HUES64 (cell line): ENCODE measurements at regions not wholly inside any gene's neighbourhood (a gene's known extent, or its start where the extent isn't known, plus 50 kb on each side); places are given as distances from the start of the nearest gene placed in this dataset.
"Not testable (repeated sequence)": the region's sequence is repeated elsewhere in the genome, so short reads cannot be mapped to it uniquely, and the experiment has no call there.

Source experiments
- H3K27ac ChIP-seq: 2 replicates; pipeline ENCODE4 v1.7.0; 2013; ENCODE audit warnings: low read depth, low read length, inconsistent platforms
- H3K27me3 ChIP-seq: 2 replicates; pipeline ENCODE4 v1.6.1; 2013; ENCODE audit warnings: mild to moderate bottlenecking, low read length; ENCODE audit not compliant: insufficient read depth
- H3K36me3 ChIP-seq: 2 replicates; pipeline ENCODE4 v1.6.1; 2013; ENCODE audit warnings: mild to moderate bottlenecking, low read length; ENCODE audit not compliant: insufficient read depth
- H3K4me1 ChIP-seq: 2 replicates; pipeline ENCODE4 v1.6.1; 2013; ENCODE audit warnings: mild to moderate bottlenecking, low read length, moderate library complexity; ENCODE audit not compliant: insufficient read depth
- H3K4me3 ChIP-seq: 2 replicates; pipeline ENCODE4 v1.5.1; 2013; ENCODE audit warnings: mild to moderate bottlenecking, low read length, moderate library complexity
- H3K9ac ChIP-seq: 2 replicates; pipeline ENCODE4 v1.6.1; 2013; ENCODE audit warnings: mild to moderate bottlenecking, low read depth, low read length
- H3K9me3 ChIP-seq: 2 replicates; pipeline ENCODE4 v1.6.1; 2013; ENCODE audit warnings: low read depth, low read length; ENCODE audit not compliant: insufficient read depth
- WGBS: fragments of 150-250, 120-280 bp; methylation state at CpG from one replicate; pipeline ENCODE4 v1.1.7; 2013; ENCODE audit warnings: missing lambda C conversion rate; 5-methylcytosine and 5-hydroxymethylcytosine counted together

- WGBS = 100% methylated on average over 1 of the region's 2 CpGs
- Histone ChIP-seq H3K27ac (no peak overlapping the region), H3K27me3 (no peaks in the 10 kb centered on the region), H3K36me3 (no peaks in the 10 kb centered on the region), H3K9me3 (no peaks in the 10 kb centered on the region), H3K4me1 (no peaks in the 10 kb centered on the region), H3K9ac (no peak overlapping the region), H3K4me3 (no peak overlapping the region)
These were observed 468.2 kb downstream of the PLOD2 start for GRCh38 chr3:145692751-145693150.

DNA sequence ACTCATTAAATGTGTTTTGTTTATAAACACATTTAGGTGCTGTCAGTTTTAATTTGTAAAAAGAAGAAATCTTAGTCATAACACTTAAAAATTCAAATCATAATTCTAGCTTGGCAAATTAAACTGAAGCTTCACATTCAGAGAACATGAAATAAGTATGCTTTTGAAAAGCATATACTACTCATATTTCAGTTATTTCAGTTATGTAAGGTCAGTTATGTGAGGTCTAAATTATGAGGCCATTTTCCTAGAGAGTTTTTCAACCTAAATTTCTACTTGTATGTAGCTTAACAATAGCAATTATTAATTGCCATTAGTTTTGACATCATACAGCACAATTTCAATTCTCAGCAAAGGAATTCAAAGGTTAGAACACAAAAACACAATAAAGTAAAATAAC lies 465.0 kb downstream of the PLOD2 start:
- Histone ChIP-seq H3K36me3 (no peaks in the 10 kb centered on the region), H3K9ac (no peak overlapping the region), H3K27me3 (no peaks in the 10 kb centered on the region), H3K27ac (no peak overlapping the region), H3K4me3 (no peak overlapping the region), H3K4me1 (no peaks in the 10 kb centered on the region), H3K9me3 (no peaks in the 10 kb centered on the region)

- no peaks in the 10 kb centered on the region for H3K4me1 ChIP-seq
- WGBS = 95% methylated on average over 7 of the region's 7 CpGs
- no peaks in the 10 kb centered on the region for H3K9me3 ChIP-seq
These were observed 462.7 kb downstream of the PLOD2 start for GRCh38 chr3:145698250-145698649.

GRCh38 chr3:145698749-145699148 lies 462.2 kb downstream of the PLOD2 start:
- H3K27me3 ChIP-seq = no peaks in the 10 kb centered on the region
- H3K4me3 ChIP-seq = no peak overlapping the region
- no peaks in the 10 kb centered on the region for H3K4me1 ChIP-seq
- H3K9me3 ChIP-seq = no peaks in the 10 kb centered on the region
- H3K36me3 ChIP-seq = no peaks in the 10 kb centered on the region
- H3K27ac ChIP-seq = no peak overlapping the region
- H3K9ac ChIP-seq = no peak overlapping the region

More at GRCh38 chr3:145698250-145698649, 462.7 kb downstream of the PLOD2 start:
- no peaks in the 10 kb centered on the region for H3K27me3 ChIP-seq
- no peak overlapping the region for H3K9ac ChIP-seq
- H3K36me3 ChIP-seq = no peaks in the 10 kb centered on the region
- no peak overlapping the region for H3K27ac ChIP-seq
- no peak overlapping the region for H3K4me3 ChIP-seq

DNA sequence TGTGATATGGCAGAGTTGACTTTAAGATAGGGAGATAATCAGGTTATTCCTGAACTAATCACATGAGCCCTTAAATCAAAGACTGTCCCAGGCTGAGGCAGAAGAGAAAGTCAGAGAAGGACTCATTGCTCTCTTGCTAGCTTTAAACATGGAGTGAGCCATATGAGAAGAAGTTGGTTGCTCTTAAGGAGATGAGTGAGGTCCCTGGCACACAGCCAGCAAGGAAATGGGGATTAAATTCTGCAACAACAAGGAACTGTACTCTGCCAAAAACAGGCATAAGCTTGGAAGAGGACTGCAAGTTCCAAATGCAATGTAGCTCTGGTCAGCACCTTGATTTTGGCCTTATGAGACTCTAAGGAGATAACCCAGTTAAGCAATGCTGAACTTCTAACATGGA lies 457.0 kb downstream of the PLOD2 start:
- Histone ChIP-seq H3K36me3 (no peaks in the 10 kb centered on the region), H3K27ac (no peak overlapping the region), H3K27me3 (no peaks in the 10 kb centered on the region), H3K9ac (no peak overlapping the region), H3K9me3 (0 out of 2 replicates have a peak, but pooled peaks cover 2% of the 10 kb centered on the region), H3K4me1 (no peaks in the 10 kb centered on the region), H3K4me3 (no peak overlapping the region)

DNA sequence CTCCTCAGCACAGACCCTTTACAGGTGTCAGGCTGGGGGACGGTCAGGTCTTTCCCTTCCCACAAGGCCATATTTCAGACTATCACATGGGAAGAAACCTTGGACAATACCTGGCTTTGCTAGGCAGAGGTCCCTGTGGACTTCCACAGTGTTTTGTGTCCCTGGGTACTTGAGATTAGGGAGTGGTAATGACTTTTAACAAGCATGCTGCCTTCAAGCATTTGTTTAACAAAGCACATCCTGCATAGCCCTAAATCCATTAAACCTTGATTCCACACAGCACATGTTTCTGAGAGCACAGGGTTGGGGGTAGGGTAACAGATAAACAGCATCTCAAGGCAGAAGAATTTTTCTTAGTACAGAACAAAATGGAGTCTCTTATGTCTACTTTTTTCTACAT lies 451.2 kb downstream of the PLOD2 start:
- not testable (repeated sequence) for H3K27ac ChIP-seq, H3K27me3 ChIP-seq, H3K4me3 ChIP-seq, H3K9me3 ChIP-seq, H3K9ac ChIP-seq, H3K36me3 ChIP-seq, H3K4me1 ChIP-seq
- WGBS = no CpG with 5 or more reads among the region's 1 CpG

GRCh38 chr3:145716519-145716918 lies 444.5 kb downstream of the PLOD2 start:
- Histone ChIP-seq H3K4me3 (no peak overlapping the region), H3K4me1 (peaks cover 9% of the 10 kb centered on the region), H3K9me3 (no peaks in the 10 kb centered on the region), H3K36me3 (no peaks in the 10 kb centered on the region), H3K27me3 (no peaks in the 10 kb centered on the region), H3K27ac (no peak overlapping the region), H3K9ac (no peak overlapping the region)
- WGBS = 100% methylated on average over 1 of the region's 1 CpG

DNA sequence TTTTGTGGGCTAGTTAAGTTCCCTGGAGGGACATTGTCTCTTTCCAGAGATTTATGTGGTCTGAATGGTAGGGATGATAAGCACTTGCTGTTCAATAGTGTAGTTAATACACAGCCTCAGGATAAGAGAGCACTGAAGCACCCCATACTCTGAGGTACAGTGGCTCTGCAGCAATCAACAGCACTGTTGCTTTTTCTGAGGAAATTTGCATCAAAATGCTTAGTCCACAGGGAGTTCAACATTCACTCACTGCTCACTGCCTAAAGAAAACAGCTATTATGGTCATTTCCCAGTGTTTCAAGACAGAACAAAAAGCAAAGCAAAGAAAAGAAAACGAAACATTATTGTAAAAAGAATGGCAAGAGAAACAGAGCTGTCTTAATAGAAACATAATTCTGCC lies 441.9 kb downstream of the PLOD2 start:
- Histone ChIP-seq H3K36me3 (no peaks in the 10 kb centered on the region), H3K27me3 (no peaks in the 10 kb centered on the region), H3K9me3 (no peaks in the 10 kb centered on the region), H3K9ac (no peak overlapping the region), H3K4me3 (no peak overlapping the region), H3K27ac (no peak overlapping the region; the same call in 1 of the 2 replicates), H3K4me1 (peaks cover 15% of the 10 kb centered on the region)
- no CpG with 5 or more reads among the region's 1 CpG for WGBS

DNA sequence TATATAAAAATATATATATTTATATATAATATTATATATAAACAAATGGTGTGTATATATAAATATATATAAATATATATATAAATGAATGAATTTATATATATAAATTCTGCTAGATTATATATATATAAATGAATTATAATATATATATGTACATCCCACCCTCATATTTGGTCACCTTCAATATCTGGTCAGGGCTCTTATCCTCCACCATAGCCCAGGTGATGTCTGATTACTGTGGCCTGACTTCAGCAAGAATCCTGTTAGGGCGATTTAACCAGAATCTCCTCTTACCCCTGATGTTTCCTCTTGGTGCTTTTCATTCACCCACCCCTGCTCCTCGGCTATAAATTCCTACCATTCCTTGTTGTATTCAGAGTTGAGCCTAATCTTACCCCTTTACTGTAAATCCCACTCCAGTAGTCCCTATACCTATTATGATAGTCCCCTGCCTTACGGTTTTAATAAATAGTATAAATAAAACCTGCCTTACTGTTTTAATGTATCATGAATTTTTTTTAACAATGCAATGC lies 439.6 kb downstream of the PLOD2 start:
- Histone ChIP-seq H3K9me3 (no peaks in the 10 kb centered on the region), H3K27ac (no peak overlapping the region), H3K4me1 (peaks cover 15% of the 10 kb centered on the region), H3K9ac (no peak overlapping the region), H3K4me3 (no peak overlapping the region), H3K27me3 (no peaks in the 10 kb centered on the region), H3K36me3 (no peaks in the 10 kb centered on the region)
- WGBS = 85% methylated on average over 2 of the region's 3 CpGs

GRCh38 chr3:145721815-145722214 lies 439.2 kb downstream of the PLOD2 start:
- no peak overlapping the region for H3K4me3 ChIP-seq
- H3K27me3 ChIP-seq = no peaks in the 10 kb centered on the region
- no peak overlapping the region for H3K9ac ChIP-seq
- H3K36me3 ChIP-seq = no peaks in the 10 kb centered on the region
- H3K4me1 ChIP-seq = peaks cover 15% of the 10 kb centered on the region
- no peak overlapping the region for H3K27ac ChIP-seq
- no CpG with 5 or more reads among the region's 1 CpG for WGBS
- H3K9me3 ChIP-seq = no peaks in the 10 kb centered on the region

DNA sequence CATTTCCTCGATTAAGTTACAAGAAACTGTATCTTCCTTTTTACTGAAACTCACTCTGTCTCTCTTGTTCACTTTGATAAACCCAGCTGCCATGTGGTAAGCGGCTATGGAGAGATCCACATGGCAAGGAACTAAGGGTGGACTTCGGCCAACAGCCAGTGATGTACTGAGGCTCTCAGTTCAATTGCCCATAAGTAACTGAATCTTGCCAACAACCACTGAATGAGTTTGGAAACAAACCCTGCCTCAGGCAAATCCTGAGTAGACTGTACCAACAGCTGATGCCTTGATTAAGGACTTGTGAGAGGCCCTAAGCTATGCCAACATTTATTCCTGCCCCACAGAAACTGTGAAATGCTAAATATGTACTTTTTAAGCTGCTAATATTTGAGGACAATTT lies 433.5 kb downstream of the PLOD2 start:
- Histone ChIP-seq H3K9me3 (no peaks in the 10 kb centered on the region), H3K4me1 (no peaks in the 10 kb centered on the region), H3K27ac (no peak overlapping the region), H3K36me3 (no peaks in the 10 kb centered on the region), H3K27me3 (no peaks in the 10 kb centered on the region), H3K9ac (no peak overlapping the region), H3K4me3 (no peak overlapping the region)
- WGBS = 97% methylated on average over 3 of the region's 3 CpGs

- H3K27me3 ChIP-seq = no peaks in the 10 kb centered on the region
- 100% methylated on average over 2 of the region's 2 CpGs for WGBS
- no peaks in the 10 kb centered on the region for H3K9me3 ChIP-seq
- H3K4me1 ChIP-seq = no peaks in the 10 kb centered on the region
- no peak overlapping the region for H3K4me3 ChIP-seq
- no peak overlapping the region for H3K27ac ChIP-seq
- H3K36me3 ChIP-seq = no peaks in the 10 kb centered on the region
- H3K9ac ChIP-seq = no peak overlapping the region
These were observed 425.4 kb downstream of the PLOD2 start for GRCh38 chr3:145735631-145736030.
